ENCODE measurements at regions not wholly inside any gene's neighbourhood (a gene's known extent, or its start where the extent isn't known, plus 50 kb on each side); places are given as distances from the start of the nearest gene placed in this dataset.

DNA sequence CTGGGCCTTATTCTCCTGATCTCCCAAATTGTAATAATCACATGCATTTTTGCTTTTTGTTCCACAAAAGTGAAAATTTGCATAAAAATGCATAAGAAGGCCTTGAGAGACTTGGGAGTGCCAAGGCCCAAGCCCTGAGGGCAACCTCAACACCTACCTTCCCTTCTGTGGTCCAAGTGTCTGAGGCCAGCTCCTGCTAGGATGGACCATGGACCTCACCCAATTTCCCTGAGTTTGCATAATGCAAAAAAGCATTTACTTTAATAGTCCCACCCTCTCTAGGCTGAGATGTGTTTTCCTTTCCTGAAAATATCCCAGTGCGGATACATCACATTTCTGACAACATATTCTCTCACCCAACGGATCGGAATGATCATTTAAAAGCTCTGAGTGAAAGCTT, 194.1 kb upstream of the TENM4 start:
- no peak for DNase-seq
- no peak overlapping the region for H3K27ac ChIP-seq
- H3K4me3 ChIP-seq (ENCODE audit: low read depth, low read length) = no peak overlapping the region
- in situ Hi-C loops (cut with HindIII; ENCODE audit: low pct_ligation_motif_present, low sequenced_read_pairs) = no loop called here
- no peaks in the 10 kb centered on the region for H3K36me3 ChIP-seq (replicated peaks)
- no peaks in the 10 kb centered on the region for H3K27me3 ChIP-seq (replicated peaks)
- TF ChIP-seq, protein P1, sequence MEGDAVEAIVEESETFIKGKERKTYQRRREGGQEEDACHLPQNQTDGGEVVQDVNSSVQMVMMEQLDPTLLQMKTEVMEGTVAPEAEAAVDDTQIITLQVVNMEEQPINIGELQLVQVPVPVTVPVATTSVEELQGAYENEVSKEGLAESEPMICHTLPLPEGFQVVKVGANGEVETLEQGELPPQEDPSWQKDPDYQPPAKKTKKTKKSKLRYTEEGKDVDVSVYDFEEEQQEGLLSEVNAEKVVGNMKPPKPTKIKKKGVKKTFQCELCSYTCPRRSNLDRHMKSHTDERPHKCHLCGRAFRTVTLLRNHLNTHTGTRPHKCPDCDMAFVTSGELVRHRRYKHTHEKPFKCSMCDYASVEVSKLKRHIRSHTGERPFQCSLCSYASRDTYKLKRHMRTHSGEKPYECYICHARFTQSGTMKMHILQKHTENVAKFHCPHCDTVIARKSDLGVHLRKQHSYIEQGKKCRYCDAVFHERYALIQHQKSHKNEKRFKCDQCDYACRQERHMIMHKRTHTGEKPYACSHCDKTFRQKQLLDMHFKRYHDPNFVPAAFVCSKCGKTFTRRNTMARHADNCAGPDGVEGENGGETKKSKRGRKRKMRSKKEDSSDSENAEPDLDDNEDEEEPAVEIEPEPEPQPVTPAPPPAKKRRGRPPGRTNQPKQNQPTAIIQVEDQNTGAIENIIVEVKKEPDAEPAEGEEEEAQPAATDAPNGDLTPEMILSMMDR (IDR thresholded peaks at IDR 0.05; ENCODE audit: low read depth, low read length, missing control alignments) = no peak

GRCh38 chr11:79627281-79627680, 186.5 kb upstream of the TENM4 start:
- Histone ChIP-seq H3K36me3 (replicated peaks) (no peaks in the 10 kb centered on the region), H3K27me3 (replicated peaks) (no peaks in the 10 kb centered on the region), H3K27ac (no peak overlapping the region), H3K4me3 (ENCODE audit: low read depth, low read length) (no peak overlapping the region)
- no peak for DNase-seq
- in situ Hi-C loops (cut with HindIII; ENCODE audit: low pct_ligation_motif_present, low sequenced_read_pairs) = no loop called here
- TF ChIP-seq, protein P1 (IDR thresholded peaks at IDR 0.05; ENCODE audit: low read depth, low read length, missing control alignments) = no peak

GRCh38 chr11:79626135-79627075, 185.6 kb upstream of the TENM4 start:
- TF ChIP-seq, protein P1 (IDR thresholded peaks at IDR 0.05; ENCODE audit: low read depth, low read length, missing control alignments) = no peak
- Histone ChIP-seq H3K27me3 (replicated peaks) (no peaks in the 10 kb centered on the region), H3K4me3 (ENCODE audit: low read depth, low read length) (no peak overlapping the region), H3K36me3 (replicated peaks) (no peaks in the 10 kb centered on the region), H3K27ac (no peak overlapping the region)
- DNase-seq = no peak
- in situ Hi-C loops (cut with HindIII; ENCODE audit: low pct_ligation_motif_present, low sequenced_read_pairs) = no loop called here

- no peaks in the 10 kb centered on the region for H3K27me3 ChIP-seq (replicated peaks)
- no peak overlapping the region for H3K27ac ChIP-seq
- no peak for DNase-seq
- no peaks in the 10 kb centered on the region for H3K36me3 ChIP-seq (replicated peaks)
- no peak overlapping the region for H3K4me3 ChIP-seq (ENCODE audit: low read depth, low read length)
- TF ChIP-seq, protein P1 (IDR thresholded peaks at IDR 0.05; ENCODE audit: low read depth, low read length, missing control alignments) = no peak
- in situ Hi-C loops (cut with HindIII; ENCODE audit: low pct_ligation_motif_present, low sequenced_read_pairs) = no loop called here
Measured at GRCh38 chr11:79623375-79623774, 182.5 kb upstream of the TENM4 start.

DNA sequence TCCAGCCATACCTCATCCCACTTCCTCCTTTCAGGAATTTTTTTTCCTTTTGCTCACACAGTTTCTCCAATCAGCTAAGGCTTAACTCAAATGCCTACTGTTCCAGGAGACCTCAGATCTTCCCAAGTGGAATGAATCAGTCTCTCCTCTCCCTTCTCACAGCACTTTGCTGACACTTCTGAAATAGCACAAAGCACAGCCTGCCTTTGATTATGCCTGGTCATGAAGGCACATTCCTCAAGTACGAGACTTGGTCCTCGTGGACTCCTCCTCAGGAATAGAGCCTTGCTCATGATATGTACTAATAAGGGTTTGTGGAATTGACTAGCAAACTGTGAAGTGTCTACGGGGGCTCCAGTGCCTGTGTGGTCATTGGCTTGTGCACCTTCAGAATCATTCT, 176.7 kb upstream of the TENM4 start:
- Histone ChIP-seq H3K27ac (no peak overlapping the region), H3K27me3 (replicated peaks) (no peaks in the 10 kb centered on the region), H3K4me3 (ENCODE audit: low read depth, low read length) (no peak overlapping the region), H3K36me3 (replicated peaks) (no peaks in the 10 kb centered on the region)
- TF ChIP-seq, protein P1 (IDR thresholded peaks at IDR 0.05; ENCODE audit: low read depth, low read length, missing control alignments) = no peak
- no peak for DNase-seq
- in situ Hi-C loops (cut with HindIII; ENCODE audit: low pct_ligation_motif_present, low sequenced_read_pairs) = no loop called here

Data from brain microvascular endothelial cell (primary cell).